ENCODE measurements at regions not wholly inside any gene's neighbourhood (a gene's known extent, or its start where the extent isn't known, plus 50 kb on each side); places are given as distances from the start of the nearest gene placed in this dataset.
"Not testable (repeated sequence)": the region's sequence is repeated elsewhere in the genome, so short reads cannot be mapped to it uniquely, and the experiment has no call there.

DNA sequence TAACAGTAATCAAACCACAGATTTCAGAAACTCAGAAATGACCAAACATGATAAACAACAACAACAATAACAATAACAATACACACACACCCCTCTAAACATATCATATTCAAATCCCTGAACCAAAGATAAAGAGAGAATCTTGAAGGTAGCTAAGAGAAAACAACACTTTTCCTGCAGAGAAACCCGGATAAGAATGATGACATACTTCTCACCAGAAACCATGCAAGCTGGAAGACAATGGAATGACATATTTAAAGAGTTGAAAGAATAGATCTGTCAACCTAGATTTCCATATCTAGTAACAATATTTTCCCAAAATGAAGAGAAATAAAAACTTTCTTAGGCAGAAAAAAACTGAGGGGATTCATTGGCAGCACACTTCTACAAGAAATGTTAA, 138.1 kb downstream of the LIG4 start:
- DNase-seq = no peak

GRCh38 chr13:108074429-108074828, 140.9 kb downstream of the LIG4 start:
- not testable (repeated sequence) for DNase-seq

- DNase-seq = no peak
These were observed 144.4 kb downstream of the LIG4 start for GRCh38 chr13:108070925-108071324.

GRCh38 chr13:108070491-108070890, 144.8 kb downstream of the LIG4 start:
- DNase-seq = no peak

DNA sequence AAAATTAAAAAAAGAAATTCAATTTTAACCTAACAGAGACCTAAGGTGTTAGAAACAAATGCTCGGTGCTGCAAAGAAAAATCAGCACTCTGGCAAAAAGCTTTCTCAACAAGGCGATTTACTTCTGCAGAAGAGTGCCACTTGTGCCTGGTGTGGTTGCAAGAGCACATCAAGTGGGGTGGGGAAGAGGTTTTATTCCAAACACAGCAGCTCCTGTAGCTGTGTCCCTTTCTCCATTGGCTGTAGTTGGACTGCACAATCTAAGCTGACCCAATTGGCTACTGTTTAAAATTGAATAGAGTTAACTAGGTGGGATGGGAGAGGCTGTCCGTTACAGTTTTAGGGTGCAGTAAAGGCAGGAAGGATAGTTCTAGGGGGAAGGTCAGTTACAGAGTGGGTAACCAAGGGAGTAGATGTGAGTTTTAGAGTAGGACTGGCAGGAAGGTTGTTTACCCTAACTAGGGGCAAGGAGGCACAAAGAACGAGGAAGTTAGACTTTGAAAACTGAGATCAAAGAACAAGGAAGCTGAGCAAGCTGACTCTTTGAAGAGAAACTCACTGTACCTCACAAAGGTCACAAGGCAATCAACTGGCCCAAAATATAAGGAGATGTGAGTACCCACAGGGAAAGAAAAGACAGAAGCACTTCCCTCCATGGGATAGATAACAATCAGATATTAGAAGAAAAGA, 145.7 kb downstream of the LIG4 start:
- DNase-seq = no peak

- not testable (repeated sequence) for DNase-seq
These were observed 151.0 kb downstream of the LIG4 start for GRCh38 chr13:108064372-108064771.

DNA sequence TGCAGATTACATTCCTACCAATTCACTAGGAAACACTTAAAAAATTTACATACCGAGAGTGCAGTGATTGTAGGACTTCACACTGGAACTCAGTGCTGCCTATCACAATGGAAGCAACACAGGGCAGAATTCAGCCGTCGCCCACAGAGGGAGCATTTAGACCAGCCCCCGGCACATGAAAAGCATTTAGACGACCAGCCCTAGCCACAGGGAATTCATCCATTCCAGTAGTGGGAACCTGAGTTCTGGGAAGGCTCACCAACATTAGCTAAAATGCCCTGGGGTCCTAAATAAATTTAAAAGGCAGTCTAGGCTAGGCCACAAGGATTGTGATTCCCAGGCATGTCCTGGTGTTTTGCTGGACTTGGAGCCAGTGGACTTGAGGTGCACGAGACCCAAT, 155.2 kb downstream of the LIG4 start:
- DNase-seq = no peak

GRCh38 chr13:108056278-108056677, 159.1 kb downstream of the LIG4 start:
- no peak for DNase-seq

- DNase-seq = no peak
These were observed 166.1 kb downstream of the LIG4 start for GRCh38 chr13:108049211-108049610.

DNA sequence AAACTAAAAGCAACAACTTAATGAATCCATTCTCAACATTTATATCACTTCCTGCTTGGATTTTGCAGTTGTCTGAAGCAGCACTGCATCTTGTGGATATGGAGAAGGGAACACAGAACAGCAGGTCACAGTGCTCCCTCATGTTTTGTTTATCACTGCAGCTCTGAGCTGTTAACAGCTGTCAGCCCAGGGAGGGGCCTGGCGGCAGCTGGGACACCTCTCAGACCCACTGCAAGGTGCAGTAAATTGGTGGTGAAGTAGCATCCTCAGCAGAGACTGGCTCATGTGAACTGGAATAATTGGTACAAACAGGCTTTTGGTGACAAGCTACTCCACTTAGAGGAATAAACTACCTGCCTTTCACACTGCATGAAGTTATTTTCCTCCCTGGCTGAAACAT, 170.4 kb downstream of the LIG4 start:
- DNase-seq = no peak

DNA sequence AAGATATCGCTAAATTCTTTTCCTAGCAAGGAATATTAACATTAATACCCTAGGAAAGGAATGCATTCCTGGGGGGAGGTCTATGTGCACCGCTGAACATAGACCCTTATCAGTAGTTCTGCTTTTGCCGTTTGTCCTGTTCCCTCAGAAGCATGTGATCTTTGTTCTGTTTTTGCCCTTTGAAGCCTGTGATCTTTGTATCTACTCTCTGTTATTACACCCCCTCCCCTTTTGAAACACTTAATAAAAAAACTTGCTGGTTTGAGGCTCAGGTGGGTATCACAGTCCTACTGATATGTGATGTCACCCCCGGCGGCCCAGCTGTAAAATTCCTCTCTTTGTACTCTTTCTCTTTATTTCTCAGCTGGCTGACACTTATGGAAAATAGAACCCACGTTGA, 172.5 kb downstream of the LIG4 start:
- not testable (repeated sequence) for DNase-seq

- no peak for DNase-seq
These were observed 178.0 kb downstream of the LIG4 start for GRCh38 chr13:108037348-108037747.

- no peak for DNase-seq
These were observed 178.9 kb downstream of the LIG4 start for GRCh38 chr13:108036411-108036932.

GRCh38 chr13:108034909-108035410, 180.4 kb downstream of the LIG4 start:
- DNase-seq = no peak

DNA sequence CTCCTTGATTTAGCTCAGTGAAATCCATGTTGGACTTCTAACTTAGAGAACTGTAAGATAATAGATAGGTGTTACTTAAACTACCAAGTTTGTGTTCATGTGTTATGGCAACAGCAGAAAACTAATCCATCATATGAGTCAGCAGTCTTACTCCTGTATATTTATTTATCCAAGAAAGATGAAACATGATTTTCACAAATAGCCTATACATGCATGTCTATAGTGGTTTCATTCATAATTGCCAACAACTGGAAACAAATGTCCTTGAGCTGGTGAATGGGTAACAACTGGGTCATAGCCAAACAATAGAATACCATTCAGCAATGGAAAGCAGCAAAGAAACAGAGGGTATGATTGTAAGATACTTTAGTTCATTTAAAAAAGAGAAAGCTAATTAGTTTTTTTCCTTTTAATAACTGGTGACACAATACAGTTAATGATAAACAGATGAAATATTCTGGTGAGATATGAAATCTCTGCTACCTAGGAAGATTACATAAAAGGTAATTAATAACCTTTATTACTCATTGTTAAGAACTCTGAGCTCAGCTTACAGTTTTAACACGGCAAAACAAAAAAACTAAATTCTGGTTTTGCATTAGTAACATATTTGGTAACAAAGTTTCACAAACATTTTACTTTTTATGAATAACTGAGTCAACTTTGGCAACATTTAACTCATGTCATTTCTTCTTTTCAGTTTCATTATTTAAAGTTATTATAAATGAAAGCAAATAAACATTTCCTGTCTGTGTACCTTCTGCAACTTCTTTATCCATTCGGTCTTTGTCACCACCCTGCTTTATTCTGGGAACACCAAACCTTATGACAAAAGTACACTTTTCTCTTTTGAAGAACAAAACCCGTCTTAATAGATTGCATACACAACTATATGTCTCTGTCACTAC, 181.3 kb downstream of the LIG4 start:
- no peak for DNase-seq

DNA sequence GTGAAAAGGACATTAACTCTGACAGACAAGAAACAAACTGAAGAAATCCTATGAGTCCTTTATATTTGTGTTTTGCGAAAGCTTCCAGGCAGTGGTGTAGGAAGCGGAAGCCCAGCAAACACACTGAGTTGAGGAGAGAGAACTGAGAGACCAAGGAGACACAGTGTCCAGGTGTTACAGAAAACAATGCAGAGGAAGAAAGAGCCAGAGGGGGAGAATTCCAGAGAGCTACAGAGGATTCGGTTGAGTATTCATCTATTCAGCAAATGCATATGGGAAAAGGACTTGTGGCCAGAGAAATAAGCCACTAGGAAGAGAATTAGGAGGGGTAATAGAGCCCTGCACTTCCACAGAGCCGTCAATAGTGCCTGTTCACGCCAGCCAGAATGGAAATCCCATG, 183.5 kb downstream of the LIG4 start:
- DNase-seq = no peak

GRCh38 chr13:108030769-108031168, 184.6 kb downstream of the LIG4 start:
- DNase-seq = no peak

- DNase-seq = no peak
These were observed 188.5 kb downstream of the LIG4 start for GRCh38 chr13:108026680-108027410.

DNA sequence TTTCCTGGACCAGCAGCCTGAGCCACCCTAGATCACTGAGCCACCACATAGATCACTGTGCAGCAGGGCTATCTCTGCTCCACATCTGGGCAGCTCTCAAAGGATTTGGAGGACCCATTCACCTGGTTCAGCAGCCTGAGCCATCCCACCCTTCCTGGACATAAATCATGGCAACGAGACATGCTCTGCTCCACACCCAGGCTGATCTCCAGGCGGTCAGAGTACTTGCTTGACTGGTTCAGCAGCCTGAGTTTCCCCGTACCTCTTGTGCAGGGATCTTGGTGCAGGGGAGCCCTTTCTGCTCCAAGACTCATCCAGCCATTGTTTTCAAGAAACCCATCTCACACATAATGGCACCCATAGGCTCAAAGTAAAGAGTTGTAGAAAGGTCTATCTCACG, 195.3 kb downstream of the LIG4 start:
- no peak for DNase-seq

- DNase-seq = no peak
These were observed 196.9 kb downstream of the LIG4 start for GRCh38 chr13:108018371-108018870.

DNA sequence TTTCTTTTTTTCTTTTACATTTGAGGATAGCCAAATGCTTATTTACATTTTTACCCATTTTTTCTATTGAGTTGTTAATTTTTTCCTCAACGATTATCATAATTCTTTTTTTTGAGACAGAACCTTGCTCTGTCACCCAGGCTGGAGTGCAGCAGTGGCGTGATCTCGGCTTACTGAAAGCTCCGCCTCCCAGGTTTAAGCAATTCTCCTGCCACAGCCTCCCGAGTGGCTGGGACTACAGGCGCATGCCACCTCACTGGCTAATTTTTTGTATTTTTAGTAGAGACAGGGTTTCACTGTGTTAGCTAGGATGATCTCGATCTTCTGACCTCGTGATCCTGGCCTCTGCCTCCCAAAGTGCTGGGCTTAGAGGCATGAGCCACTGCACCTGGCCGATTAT, 208.7 kb downstream of the LIG4 start:
- DNase-seq = no peak

DNA sequence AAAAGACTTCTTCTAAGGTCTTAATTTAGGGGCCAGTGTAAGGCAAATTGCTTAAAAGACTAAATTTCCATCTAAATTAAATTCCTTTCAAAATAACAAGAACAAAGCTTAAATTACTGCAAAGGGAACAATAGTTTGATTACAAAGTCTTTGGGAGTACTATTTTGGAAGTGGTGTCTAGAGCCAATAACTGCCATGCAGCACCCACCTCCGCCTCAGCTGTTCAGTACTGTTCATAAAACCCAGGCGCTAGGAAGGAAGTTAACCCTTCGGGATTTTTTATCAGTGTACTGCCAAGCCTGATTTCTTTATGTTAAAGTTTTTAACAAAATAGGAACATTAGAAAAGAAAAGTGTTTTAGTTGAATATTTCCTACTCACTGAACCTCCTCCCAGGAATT, 210.1 kb downstream of the LIG4 start:
- DNase-seq = no peak
